KMS-11 (cell line): ENCODE measurements at regions not wholly inside any gene's neighbourhood (a gene's known extent, or its start where the extent isn't known, plus 50 kb on each side); places are given as distances from the start of the nearest gene placed in this dataset.

Experiments used
- H2AFZ ChIP-seq: fragments of 200-600 bp; sonication (generic); 2 replicates; pipeline ENCODE4 v1.6.1; 2016; ENCODE audit warnings: antibody characterized with exemption, mixed run types, low read depth
- H3K27ac ChIP-seq: fragments of 200-600 bp; sonication (generic); 2 replicates; pipeline ENCODE4 v1.6.1; 2016; ENCODE audit warnings: mild to moderate bottlenecking, mixed run types
- H3K27me3 ChIP-seq: fragments of 200-600 bp; sonication (generic); 2 replicates; pipeline ENCODE4 v1.6.1; 2017; ENCODE audit warnings: mild to moderate bottlenecking, low read depth, mixed run types, moderate library complexity; ENCODE audit not compliant: insufficient read depth
- H3K36me3 ChIP-seq: fragments of 200-600 bp; sonication (generic); 2 replicates; pipeline ENCODE4 v1.6.1; 2017; ENCODE audit warnings: mild to moderate bottlenecking, mixed run types; ENCODE audit not compliant: insufficient read depth
- H3K4me1 ChIP-seq: fragments of 200-600 bp; sonication (generic); 2 replicates; pipeline ENCODE4 v1.6.1; 2016; ENCODE audit warnings: mild to moderate bottlenecking, low read depth, mixed run types; ENCODE audit not compliant: poor library complexity, severe bottlenecking
- H3K4me2 ChIP-seq: fragments of 200-600 bp; sonication (generic); 2 replicates; pipeline ENCODE4 v1.7.0; 2016; ENCODE audit warnings: mild to moderate bottlenecking, mixed run types
- H3K4me3 ChIP-seq: fragments of 200-600 bp; sonication (generic); IDR thresholded peaks from 2 replicates; pipeline ENCODE4 v1.6.1; 2017; ENCODE audit warnings: low read depth, low read length, mixed read lengths; ENCODE audit not compliant: insufficient read depth
- H3K79me2 ChIP-seq: fragments of 200-600 bp; sonication (generic); 2 replicates; pipeline ENCODE4 v1.6.1; 2016; ENCODE audit warnings: low read depth, mixed run types; ENCODE audit not compliant: insufficient read depth
- H3K9ac ChIP-seq: fragments of 200-600 bp; sonication (generic); 2 replicates; pipeline ENCODE4 v1.6.1; 2016; ENCODE audit warnings: mild to moderate bottlenecking, mixed run types
- H4K20me1 ChIP-seq: fragments of 200-600 bp; sonication (generic); 2 replicates; pipeline ENCODE4 v1.6.1; 2016; ENCODE audit warnings: mild to moderate bottlenecking, mixed run types; ENCODE audit not compliant: insufficient read depth
- TF ChIP-seq, protein P1 (sequence below): fragments of 200-600 bp; sonication (generic); conservative IDR thresholded peaks from 2 replicates; pipeline ENCODE4 v1.6.1; 2017; ENCODE audit warnings: low read depth, mild to moderate bottlenecking, antibody characterized with exemption, low read length, moderate library complexity, mixed read lengths

DNA sequence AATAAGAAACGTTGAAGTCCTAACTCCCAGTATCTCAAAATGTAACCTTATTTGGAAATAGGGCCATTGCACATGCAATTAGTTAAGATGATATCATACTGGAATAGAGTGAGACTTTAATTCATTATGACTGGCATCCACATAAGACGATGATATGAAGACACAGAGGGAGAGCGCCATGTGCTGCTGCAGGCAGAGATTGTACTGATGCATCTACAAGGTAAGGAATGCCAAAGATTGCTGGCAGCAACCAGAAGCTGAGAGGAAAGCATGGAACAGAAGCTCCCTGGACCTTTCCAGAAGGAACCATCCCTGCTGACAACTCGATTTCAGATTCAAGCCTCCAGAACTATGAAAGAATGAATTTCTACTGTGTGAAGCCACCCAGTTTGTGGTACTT, 697.0 kb upstream of the INTU start:
- Histone ChIP-seq H3K36me3 (no peaks in the 10 kb centered on the region), H3K4me1 (no peaks in the 10 kb centered on the region), H3K27me3 (no peaks in the 10 kb centered on the region), H2AFZ (no peak overlapping the region), H3K4me3 (no peak overlapping the region), H3K79me2 (no peaks in the 10 kb centered on the region), H3K27ac (no peak overlapping the region), H3K4me2 (no peak overlapping the region), H4K20me1 (no peaks in the 10 kb centered on the region), H3K9ac (no peak overlapping the region)
- TF ChIP-seq, protein P1, sequence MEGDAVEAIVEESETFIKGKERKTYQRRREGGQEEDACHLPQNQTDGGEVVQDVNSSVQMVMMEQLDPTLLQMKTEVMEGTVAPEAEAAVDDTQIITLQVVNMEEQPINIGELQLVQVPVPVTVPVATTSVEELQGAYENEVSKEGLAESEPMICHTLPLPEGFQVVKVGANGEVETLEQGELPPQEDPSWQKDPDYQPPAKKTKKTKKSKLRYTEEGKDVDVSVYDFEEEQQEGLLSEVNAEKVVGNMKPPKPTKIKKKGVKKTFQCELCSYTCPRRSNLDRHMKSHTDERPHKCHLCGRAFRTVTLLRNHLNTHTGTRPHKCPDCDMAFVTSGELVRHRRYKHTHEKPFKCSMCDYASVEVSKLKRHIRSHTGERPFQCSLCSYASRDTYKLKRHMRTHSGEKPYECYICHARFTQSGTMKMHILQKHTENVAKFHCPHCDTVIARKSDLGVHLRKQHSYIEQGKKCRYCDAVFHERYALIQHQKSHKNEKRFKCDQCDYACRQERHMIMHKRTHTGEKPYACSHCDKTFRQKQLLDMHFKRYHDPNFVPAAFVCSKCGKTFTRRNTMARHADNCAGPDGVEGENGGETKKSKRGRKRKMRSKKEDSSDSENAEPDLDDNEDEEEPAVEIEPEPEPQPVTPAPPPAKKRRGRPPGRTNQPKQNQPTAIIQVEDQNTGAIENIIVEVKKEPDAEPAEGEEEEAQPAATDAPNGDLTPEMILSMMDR, result no peak

DNA sequence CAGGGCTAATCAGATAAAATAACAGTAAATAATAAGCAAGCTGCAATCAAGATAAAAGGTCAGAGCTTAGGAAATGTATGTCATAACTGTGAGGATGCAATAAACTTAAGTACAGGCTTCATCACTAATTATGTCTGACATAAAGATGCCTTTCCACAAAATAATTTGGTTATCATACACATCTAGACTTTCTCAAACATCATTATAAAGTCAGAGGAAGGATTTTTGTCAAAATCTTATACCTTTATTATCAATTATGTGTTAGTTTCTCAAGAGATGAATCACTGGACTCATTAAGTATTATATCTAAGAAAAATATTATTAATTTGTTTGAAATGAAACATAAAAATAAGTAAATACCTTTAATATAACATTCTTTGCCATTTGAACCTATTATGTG, 695.4 kb upstream of the INTU start:
- no peak overlapping the region for H3K4me3 ChIP-seq
- H3K27ac ChIP-seq, result no peak overlapping the region
- no peaks in the 10 kb centered on the region for H3K36me3 ChIP-seq
- H3K79me2 ChIP-seq, result no peaks in the 10 kb centered on the region
- no peak overlapping the region for H3K9ac ChIP-seq
- no peak overlapping the region for H3K4me2 ChIP-seq
- no peaks in the 10 kb centered on the region for H4K20me1 ChIP-seq
- H2AFZ ChIP-seq, result no peak overlapping the region
- no peaks in the 10 kb centered on the region for H3K27me3 ChIP-seq
- TF ChIP-seq, protein P1, result no peak
- no peaks in the 10 kb centered on the region for H3K4me1 ChIP-seq

GRCh38 chr4:126937846-126938422, 694.8 kb upstream of the INTU start:
- H4K20me1 ChIP-seq, result no peaks in the 10 kb centered on the region
- no peak overlapping the region for H3K9ac ChIP-seq
- H3K27ac ChIP-seq, result no peak overlapping the region
- H3K27me3 ChIP-seq, result no peaks in the 10 kb centered on the region
- no peak overlapping the region for H3K4me2 ChIP-seq
- no peaks in the 10 kb centered on the region for H3K36me3 ChIP-seq
- no peaks in the 10 kb centered on the region for H3K79me2 ChIP-seq
- H3K4me3 ChIP-seq, result no peak overlapping the region
- H3K4me1 ChIP-seq, result no peaks in the 10 kb centered on the region
- TF ChIP-seq, protein P1, result no peak
- no peak overlapping the region for H2AFZ ChIP-seq

DNA sequence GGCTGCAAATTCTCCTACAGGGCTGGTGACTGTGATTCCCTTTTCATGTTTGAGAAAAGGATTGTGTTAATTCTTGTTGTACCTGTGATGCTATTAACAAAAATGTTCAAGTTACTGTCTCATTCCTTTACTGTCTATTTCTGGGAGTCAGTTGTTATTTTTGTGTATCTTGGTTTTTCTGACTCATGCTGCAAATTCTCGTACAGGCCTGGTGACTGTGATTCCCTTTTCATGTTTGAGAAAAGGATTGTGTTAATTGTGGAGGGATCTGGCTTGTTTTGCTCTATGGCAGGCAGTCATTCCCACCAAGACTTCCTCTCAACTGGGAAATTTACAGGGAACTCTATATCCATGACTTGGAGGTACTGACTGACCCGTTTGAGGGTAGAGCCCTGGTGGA, 693.4 kb upstream of the INTU start:
- TF ChIP-seq, protein P1, result no peak
- no peak overlapping the region for H3K4me2 ChIP-seq
- H3K4me1 ChIP-seq, result no peaks in the 10 kb centered on the region
- no peaks in the 10 kb centered on the region for H3K36me3 ChIP-seq
- H4K20me1 ChIP-seq, result no peaks in the 10 kb centered on the region
- no peaks in the 10 kb centered on the region for H3K79me2 ChIP-seq
- no peaks in the 10 kb centered on the region for H3K27me3 ChIP-seq
- no peak overlapping the region for H3K27ac ChIP-seq
- no peak overlapping the region for H3K4me3 ChIP-seq
- H3K9ac ChIP-seq, result no peak overlapping the region
- no peak overlapping the region for H2AFZ ChIP-seq
